ENCODE measurements at regions not wholly inside any gene's neighbourhood (a gene's known extent, or its start where the extent isn't known, plus 50 kb on each side); places are given as distances from the start of the nearest gene placed in this dataset.
A peak's percentile ranks its signal among the peaks of the same experiment; 100 is the strongest.

GRCh38 chr7:73976761-73977618, 51.0 kb upstream of the ELN start:
- peaks cover 24% of the 10 kb centered on the region for H3K4me1 ChIP-seq (ENCODE audit: insufficient read depth, low read length)
- H3K79me2 ChIP-seq (ENCODE audit: insufficient read depth, low read length) = no peaks in the 10 kb centered on the region
- TF ChIP-seq, protein P1, sequence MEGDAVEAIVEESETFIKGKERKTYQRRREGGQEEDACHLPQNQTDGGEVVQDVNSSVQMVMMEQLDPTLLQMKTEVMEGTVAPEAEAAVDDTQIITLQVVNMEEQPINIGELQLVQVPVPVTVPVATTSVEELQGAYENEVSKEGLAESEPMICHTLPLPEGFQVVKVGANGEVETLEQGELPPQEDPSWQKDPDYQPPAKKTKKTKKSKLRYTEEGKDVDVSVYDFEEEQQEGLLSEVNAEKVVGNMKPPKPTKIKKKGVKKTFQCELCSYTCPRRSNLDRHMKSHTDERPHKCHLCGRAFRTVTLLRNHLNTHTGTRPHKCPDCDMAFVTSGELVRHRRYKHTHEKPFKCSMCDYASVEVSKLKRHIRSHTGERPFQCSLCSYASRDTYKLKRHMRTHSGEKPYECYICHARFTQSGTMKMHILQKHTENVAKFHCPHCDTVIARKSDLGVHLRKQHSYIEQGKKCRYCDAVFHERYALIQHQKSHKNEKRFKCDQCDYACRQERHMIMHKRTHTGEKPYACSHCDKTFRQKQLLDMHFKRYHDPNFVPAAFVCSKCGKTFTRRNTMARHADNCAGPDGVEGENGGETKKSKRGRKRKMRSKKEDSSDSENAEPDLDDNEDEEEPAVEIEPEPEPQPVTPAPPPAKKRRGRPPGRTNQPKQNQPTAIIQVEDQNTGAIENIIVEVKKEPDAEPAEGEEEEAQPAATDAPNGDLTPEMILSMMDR (IDR thresholded peaks at IDR 0.05; ENCODE audit: extremely low read depth, low read depth, low read length) = no peak
- no peak overlapping the region for H3K4me3 ChIP-seq (ENCODE audit: insufficient read depth, low read length)
- no peaks in the 10 kb centered on the region for H4K20me1 ChIP-seq (ENCODE audit: insufficient read depth, low read length)
- DNase-seq (ENCODE audit: insufficient read length, low spot score, missing footprints) = peak; percentile 94
- H3K36me3 ChIP-seq (ENCODE audit: insufficient read depth, low read length) = no peaks in the 10 kb centered on the region
- no peaks in the 10 kb centered on the region for H3K9me3 ChIP-seq (ENCODE audit: low read depth, low read length)
- no peak overlapping the region for H3K27ac ChIP-seq (ENCODE audit: low read depth, low read length)
- H2AFZ ChIP-seq (ENCODE audit: low read length) = no peak overlapping the region
- H3K4me2 ChIP-seq (ENCODE audit: insufficient read depth, low read length) = no peak overlapping the region
- H3K27me3 ChIP-seq (ENCODE audit: insufficient read depth, low read length) = peaks cover 3% of the 10 kb centered on the region

- H3K79me2 ChIP-seq (ENCODE audit: insufficient read depth, low read length) = no peaks in the 10 kb centered on the region
- TF ChIP-seq, protein P1 (IDR thresholded peaks at IDR 0.05; ENCODE audit: extremely low read depth, low read depth, low read length) = no peak
- H2AFZ ChIP-seq (ENCODE audit: low read length) = peak overlapping the region; percentile 68
- peak; percentile 96 for DNase-seq (ENCODE audit: insufficient read length, low spot score, missing footprints)
- no peaks in the 10 kb centered on the region for H4K20me1 ChIP-seq (ENCODE audit: insufficient read depth, low read length)
- peaks cover 6% of the 10 kb centered on the region for H3K27me3 ChIP-seq (ENCODE audit: insufficient read depth, low read length)
- peaks cover 24% of the 10 kb centered on the region for H3K4me1 ChIP-seq (ENCODE audit: insufficient read depth, low read length)
- H3K27ac ChIP-seq (ENCODE audit: low read depth, low read length) = no peak overlapping the region
- no peaks in the 10 kb centered on the region for H3K36me3 ChIP-seq (ENCODE audit: insufficient read depth, low read length)
- H3K9me3 ChIP-seq (ENCODE audit: low read depth, low read length) = no peaks in the 10 kb centered on the region
- H3K4me2 ChIP-seq (ENCODE audit: insufficient read depth, low read length) = no peak overlapping the region
- H3K4me3 ChIP-seq (ENCODE audit: insufficient read depth, low read length) = no peak overlapping the region
These were observed 50.1 kb upstream of the ELN start for GRCh38 chr7:73977619-73978618.

All from osteoblast (primary cell).